H1 (cell line): ENCODE measurements at regions not wholly inside any gene's neighbourhood (a gene's known extent, or its start where the extent isn't known, plus 50 kb on each side); places are given as distances from the start of the nearest gene placed in this dataset.

ENCODE experiments used
- CTCF ChIA-PET: fragments of 300-600 bp; sonication (Branson Sonifier 250); formaldehyde crosslinking; loops from one replicate; lab custom pipeline; 2021; ENCODE audit not compliant: partially characterized antibody; lab: Charles Lee
- POLR2A ChIA-PET: fragments of 300-600 bp; sonication (Branson Sonifier 250); formaldehyde crosslinking; loops from one replicate; lab custom pipeline; 2021; ENCODE audit warnings: inconsistent platforms; ENCODE audit not compliant: partially characterized antibody; lab: Charles Lee
- DNase-seq, 2 experiments: peaks; one replicate each; pipeline versions ENCODE4 v3.0.0 to v3.0.0-alpha.2; 2010 to 2022; ENCODE audit warnings: low spot score in 2 of 2, low read depth in 1 of 2, mixed read lengths in 1 of 2
- FAIRE-seq: peaks from 2 replicates; lab custom pipeline; 2011; peaks lifted over from hg19 to GRCh38; lab: Jason Lieb, UNC
- H2AFZ ChIP-seq: 2 replicates; pipeline ENCODE4 v1.8.1; 2012; ENCODE audit warnings: low read length, inconsistent platforms
- H2AK5ac ChIP-seq: 2 replicates; pipeline ENCODE4 v1.6.1; 2013; ENCODE audit warnings: low read depth, low read length
- H2BK120ac ChIP-seq: replicated peaks from 2 replicates; pipeline ENCODE3; 2013; ENCODE audit warnings: low read depth, low read length, inconsistent platforms
- H2BK12ac ChIP-seq: 2 replicates; pipeline ENCODE4 v1.6.1; 2013; ENCODE audit warnings: low read depth, low read length
- H2BK15ac ChIP-seq: 2 replicates; pipeline ENCODE4 v1.6.1; 2013; ENCODE audit warnings: low read length
- H2BK20ac ChIP-seq: 2 replicates; pipeline ENCODE4 v1.6.1; 2013; ENCODE audit warnings: low read length
- H2BK5ac ChIP-seq: 2 replicates; pipeline ENCODE4 v1.6.1; 2013; ENCODE audit warnings: low read depth, low read length
- H3K14ac ChIP-seq: 2 replicates; pipeline ENCODE4 v1.6.1; 2013; ENCODE audit warnings: inconsistent platforms; ENCODE audit not compliant: insufficient read length
- H3K18ac ChIP-seq: 2 replicates; pipeline ENCODE4 v1.6.1; 2013; ENCODE audit warnings: low read length; ENCODE audit errors: extremely low read depth
- H3K23ac ChIP-seq: 2 replicates; pipeline ENCODE4 v1.6.1; 2013; ENCODE audit warnings: inconsistent platforms; ENCODE audit not compliant: insufficient read length
- H3K23me2 ChIP-seq: 2 replicates; pipeline ENCODE4 v1.6.1; 2013; ENCODE audit warnings: low read depth, low read length
- H3K27ac ChIP-seq: 2 replicates; pipeline ENCODE4 v1.6.1; 2011; ENCODE audit warnings: low read depth, low read length, inconsistent platforms
- H3K27me3 ChIP-seq, 4 experiments: replicated peaks in 1 of 4; 1 replicate in 1 of 4; 2 replicates in 3 of 4; pipeline versions ENCODE4 v1.6.1 to v1.8.1; 2011 to 2013; ENCODE audit warnings: low read length in 3 of 4, mild to moderate bottlenecking in 3 of 4, inconsistent platforms in 2 of 4, mixed read lengths in 2 of 4, moderate library complexity in 1 of 4; ENCODE audit not compliant: control insufficient read depth in 3 of 4, insufficient read depth in 3 of 4; ENCODE audit errors: extremely low read depth in 1 of 4
- H3K36me3 ChIP-seq, 4 experiments: 2 replicates each; pipeline versions ENCODE4 v1.6.1 to v1.8.1; 2011 to 2013; ENCODE audit warnings: mild to moderate bottlenecking in 4 of 4, low read length in 3 of 4, moderate library complexity in 2 of 4, control low read depth in 1 of 4, inconsistent platforms in 1 of 4; ENCODE audit not compliant: insufficient read depth in 4 of 4, control insufficient read depth in 2 of 4
- H3K4ac ChIP-seq: replicated peaks from 2 replicates; pipeline ENCODE3; 2013; ENCODE audit warnings: low read length, low read depth, mixed read lengths, inconsistent platforms; ENCODE audit not compliant: insufficient read length
- H3K4me1 ChIP-seq, 4 experiments: replicated peaks in 1 of 4; 1 replicate in 1 of 4; 2 replicates in 3 of 4; pipeline versions ENCODE4 v1.6.1 to v1.8.1; 2011 to 2013; ENCODE audit warnings: low read length in 3 of 4, inconsistent platforms in 2 of 4, mixed read lengths in 1 of 4; ENCODE audit not compliant: insufficient read depth in 4 of 4, control insufficient read depth in 3 of 4
- H3K4me2 ChIP-seq, 2 experiments: 2 replicates each; pipeline versions ENCODE4 v1.6.1 to v1.8.1; 2011 to 2013; ENCODE audit warnings: low read depth in 2 of 2, low read length in 2 of 2, control low read depth in 1 of 2, inconsistent platforms in 1 of 2, mild to moderate bottlenecking in 1 of 2; ENCODE audit not compliant: insufficient read depth in 1 of 2
- H3K4me3 ChIP-seq, 4 experiments: fragments of 200-600, 300-600 bp in 1 of 4; sonication (generic), shearing (Covaris generic), sonication (Bioruptor Twin) in 1 of 4; 2 replicates each; pipeline versions ENCODE4 v1.5.1 to v1.8.1; 2011 to 2016; ENCODE audit warnings: low read length in 4 of 4, low read depth in 3 of 4, control low read depth in 2 of 4, inconsistent platforms in 2 of 4, mild to moderate bottlenecking in 2 of 4, mixed read lengths in 1 of 4, moderate library complexity in 1 of 4; ENCODE audit not compliant: insufficient read depth in 2 of 4; ENCODE audit errors: extremely low read depth in 1 of 4
- H3K56ac ChIP-seq: replicated peaks from 2 replicates; pipeline ENCODE3; 2013; ENCODE audit warnings: low read depth, mild to moderate bottlenecking, mixed read lengths, low read length, inconsistent platforms; ENCODE audit not compliant: insufficient read length
- H3K79me1 ChIP-seq: 2 replicates; pipeline ENCODE4 v1.6.1; 2013; ENCODE audit warnings: low read depth, low read length, control low read depth
- H3K79me2 ChIP-seq, 2 experiments: 2 replicates each; pipeline versions ENCODE4 v1.6.1 to v1.8.1; 2012 to 2013; ENCODE audit warnings: low read length in 2 of 2, mild to moderate bottlenecking in 2 of 2, inconsistent platforms in 1 of 2; ENCODE audit not compliant: insufficient read depth in 2 of 2, control insufficient read depth in 1 of 2
- H3K9ac ChIP-seq, 4 experiments: replicated peaks in 1 of 4; 1 replicate in 1 of 4; 2 replicates in 3 of 4; pipeline versions ENCODE4 v1.6.1 to v1.8.1; 2011 to 2013; ENCODE audit warnings: low read depth in 3 of 4, low read length in 3 of 4, control low read depth in 2 of 4, mild to moderate bottlenecking in 2 of 4, moderate library complexity in 2 of 4, inconsistent platforms in 1 of 4; ENCODE audit errors: extremely low read depth in 1 of 4
- H3K9me3 ChIP-seq, 2 experiments: 2 replicates each; pipeline versions ENCODE4 v1.6.1 to v1.8.1; 2012 to 2013; ENCODE audit warnings: mild to moderate bottlenecking in 2 of 2, moderate library complexity in 2 of 2, control low read depth in 1 of 2, inconsistent platforms in 1 of 2, low read depth in 1 of 2, low read length in 1 of 2, mixed read lengths in 1 of 2; ENCODE audit not compliant: insufficient read depth in 2 of 2
- H4K20me1 ChIP-seq, 2 experiments: replicated peaks in 1 of 2; 2 replicates each; pipeline versions ENCODE3 to v1.8.1; 2011 to 2013; ENCODE audit warnings: inconsistent platforms in 2 of 2, low read length in 2 of 2, mild to moderate bottlenecking in 1 of 2; ENCODE audit not compliant: insufficient read depth in 2 of 2, control insufficient read depth in 1 of 2
- H4K5ac ChIP-seq: 2 replicates; pipeline ENCODE4 v1.6.1; 2013; ENCODE audit warnings: low read length, low read depth, mixed read lengths, inconsistent platforms; ENCODE audit not compliant: insufficient read length
- H4K8ac ChIP-seq: 2 replicates; pipeline ENCODE4 v1.8.0; 2013; ENCODE audit warnings: mild to moderate bottlenecking, moderate library complexity, low read length, inconsistent platforms; ENCODE audit not compliant: insufficient read depth; ENCODE audit errors: extremely low read depth
- H4K91ac ChIP-seq: replicated peaks from 2 replicates; pipeline ENCODE3; 2013; ENCODE audit warnings: low read length, mixed read lengths, inconsistent platforms; ENCODE audit not compliant: insufficient read length
- CEBPB ChIP-seq: IDR thresholded peaks from 2 replicates; pipeline ENCODE4 v1.6.1; 2012; ENCODE audit warnings: low read depth, low read length
- CHD2 ChIP-seq: IDR thresholded peaks from 2 replicates; pipeline ENCODE4 v1.6.1; 2012; ENCODE audit warnings: low read length, improper control_type of control experiment
- KDM1A ChIP-seq: fragments of 200-600, 300-600 bp; sonication (generic); IDR thresholded peaks from 2 replicates; pipeline ENCODE4 v1.7.1; 2016; ENCODE audit warnings: mild to moderate bottlenecking, low read length, borderline replicate concordance
- WGBS, 2 experiments: shearing (Covaris generic) in 1 of 2; methylation state at CpG; one replicate each; pipeline versions ENCODE4 v1.1.6 to v1.1.7; 2013 to 2015; ENCODE audit warnings: low lambda C conversion rate in 2 of 2, mixed read lengths in 2 of 2, inconsistent platforms in 1 of 2, low coverage in 1 of 2, missing lambda C conversion rate in 1 of 2; ENCODE audit not compliant: insufficient replicate concordance in 2 of 2, insufficient coverage in 1 of 2, insufficient read length in 1 of 2; ENCODE audit errors: extremely low coverage in 1 of 2, missing lambda C conversion rate in 1 of 2; 5-methylcytosine and 5-hydroxymethylcytosine counted together
- TF ChIP-seq, protein P1 (sequence below): IDR thresholded peaks from 2 replicates; pipeline ENCODE4 v1.6.1; 2012; ENCODE audit warnings: low read length, inconsistent platforms

GRCh38 chr2:120826260-120826648 lies 90.6 kb downstream of the GLI2 start:
- no peak overlapping the region for H3K56ac ChIP-seq
- no peak overlapping the region for H3K4me3 ChIP-seq
- no peak overlapping the region for H3K4ac ChIP-seq
- H4K20me1 ChIP-seq = peaks cover 19 to 32% of the 10 kb centered on the region in 2 experiments
- H3K4me1 ChIP-seq = peaks cover 0 to 21% (median 11%) of the 10 kb centered on the region in 4 experiments; a peak in 6 of 7 replicates
- H2BK12ac ChIP-seq = no peak overlapping the region
- H3K4me2 ChIP-seq = no peak overlapping the region
- H3K79me1 ChIP-seq = peaks cover 38% of the 10 kb centered on the region
- H2BK5ac ChIP-seq = 0 out of 2 replicates have a peak overlapping the region, but pooled peaks have one; percentile 69
- FAIRE-seq = no peak
- H3K27ac ChIP-seq = no peak overlapping the region
- no peaks in the 10 kb centered on the region for H3K23me2 ChIP-seq
- H2BK15ac ChIP-seq = no peak overlapping the region
- H2AK5ac ChIP-seq = no peak overlapping the region
- 90% methylated on average over 10 of the region's 10 CpGs; no CpG with 5 or more reads in 1 of the 2 experiments for WGBS, 2 experiments
- no peaks in the 10 kb centered on the region for H3K27me3 ChIP-seq
- H3K14ac ChIP-seq = no peak overlapping the region
- H4K5ac ChIP-seq = no peak overlapping the region
- H4K91ac ChIP-seq = no peak overlapping the region
- H3K9me3 ChIP-seq = no peaks in the 10 kb centered on the region
- peaks cover 0 to 56% of the 10 kb centered on the region in 2 experiments; a peak in 2 of 4 replicates for H3K79me2 ChIP-seq
- H2BK120ac ChIP-seq = no peak overlapping the region
- CTCF ChIA-PET = interaction anchor here (1.0 to 4.8 kb wide), 8 partner anchors 22 to 132 kb away, joined by 3 to 32 read pairs (median 4); partner anchors contain the start of gene GLI2
- no peak for DNase-seq
- no peaks in the 10 kb centered on the region; a peak in 1 of 8 replicates for H3K36me3 ChIP-seq
- H2BK20ac ChIP-seq = no peak overlapping the region
- H2AFZ ChIP-seq = no peak overlapping the region
- no peak overlapping the region for H3K9ac ChIP-seq
- H3K18ac ChIP-seq = no peak overlapping the region
- H3K23ac ChIP-seq = no peak overlapping the region
- POLR2A ChIA-PET = interaction anchor here (1.2 to 2.4 kb wide), 2 partner anchors 8 to 248 kb away, joined by 6 to 8 read pairs; no protein-coding TSS in a partner anchor
- H4K8ac ChIP-seq = no peak overlapping the region
- TF ChIP-seq CHD2 = no peak
- no peak for TF ChIP-seq CEBPB
- TF ChIP-seq KDM1A = no peak
- TF ChIP-seq, protein P1, sequence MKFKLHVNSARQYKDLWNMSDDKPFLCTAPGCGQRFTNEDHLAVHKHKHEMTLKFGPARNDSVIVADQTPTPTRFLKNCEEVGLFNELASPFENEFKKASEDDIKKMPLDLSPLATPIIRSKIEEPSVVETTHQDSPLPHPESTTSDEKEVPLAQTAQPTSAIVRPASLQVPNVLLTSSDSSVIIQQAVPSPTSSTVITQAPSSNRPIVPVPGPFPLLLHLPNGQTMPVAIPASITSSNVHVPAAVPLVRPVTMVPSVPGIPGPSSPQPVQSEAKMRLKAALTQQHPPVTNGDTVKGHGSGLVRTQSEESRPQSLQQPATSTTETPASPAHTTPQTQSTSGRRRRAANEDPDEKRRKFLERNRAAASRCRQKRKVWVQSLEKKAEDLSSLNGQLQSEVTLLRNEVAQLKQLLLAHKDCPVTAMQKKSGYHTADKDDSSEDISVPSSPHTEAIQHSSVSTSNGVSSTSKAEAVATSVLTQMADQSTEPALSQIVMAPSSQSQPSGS = no peak
